GM23338 (cell line): ENCODE measurements at regions not wholly inside any gene's neighbourhood (a gene's known extent, or its start where the extent isn't known, plus 50 kb on each side); places are given as distances from the start of the nearest gene placed in this dataset.

ENCODE experiments used
- ATAC-seq: fragments of 200-7000 bp; cut with Tn5 transposase; 3 replicates; pipeline ENCODE4 v1.9.1; 2020
- DNase-seq: peaks from one replicate; pipeline ENCODE4 v3.0.0-alpha.2; 2015; ENCODE audit warnings: low spot score
- H2AFZ ChIP-seq: fragments of 200-600 bp; sonication (generic); 2 replicates; pipeline ENCODE4 v1.8.0; 2016; ENCODE audit warnings: antibody characterized with exemption, mild to moderate bottlenecking, moderate library complexity
- H3F3A ChIP-seq: fragments of 200-600 bp; sonication (generic); replicated peaks from 2 replicates; pipeline ENCODE4 v1.8.0; 2017; ENCODE audit warnings: antibody characterized with exemption, mixed run types, low read depth
- H3K27ac ChIP-seq: fragments of 200-600 bp; sonication (generic); 2 replicates; pipeline ENCODE4 v1.6.1; 2016; ENCODE audit warnings: low read depth
- H3K27me3 ChIP-seq: fragments of 200-600 bp; sonication (generic); 2 replicates; pipeline ENCODE4 v1.8.0; 2016; ENCODE audit warnings: mild to moderate bottlenecking, mixed run types, moderate library complexity; ENCODE audit not compliant: insufficient read depth
- H3K36me3 ChIP-seq: fragments of 200-600 bp; sonication (generic); 2 replicates; pipeline ENCODE4 v1.8.0; 2016; ENCODE audit warnings: mild to moderate bottlenecking; ENCODE audit not compliant: insufficient read depth
- H3K4me1 ChIP-seq: fragments of 200-600 bp; sonication (generic); 2 replicates; pipeline ENCODE4 v1.8.0; 2016; ENCODE audit warnings: mild to moderate bottlenecking, moderate library complexity; ENCODE audit not compliant: insufficient read depth
- H3K4me2 ChIP-seq: fragments of 200-600 bp; sonication (generic); 2 replicates; pipeline ENCODE4 v1.7.1; 2017; ENCODE audit warnings: mixed run types
- H3K4me3 ChIP-seq: fragments of 200-600 bp; sonication (generic); 2 replicates; pipeline ENCODE4 v1.6.1; 2016; ENCODE audit warnings: mixed run types
- H3K79me2 ChIP-seq: fragments of 200-600 bp; sonication (generic); replicated peaks from 2 replicates; pipeline ENCODE4 v1.8.0; 2017; ENCODE audit warnings: mild to moderate bottlenecking; ENCODE audit not compliant: insufficient read depth
- H3K9me2 ChIP-seq: fragments of 200-600 bp; sonication (generic); 2 replicates; pipeline ENCODE4 v1.8.0; 2017; ENCODE audit not compliant: insufficient read depth
- H4K20me1 ChIP-seq: fragments of 200-600 bp; sonication (generic); replicated peaks from 2 replicates; pipeline ENCODE4 v1.8.0; 2017; ENCODE audit warnings: mild to moderate bottlenecking; ENCODE audit not compliant: insufficient read depth
- H3K27ac Mint-ChIP-seq: 2 replicates; pipeline ENCODE4 v1.8.0; 2020; ENCODE audit warnings: inconsistent platforms, mild to moderate bottlenecking, moderate library complexity, mixed read lengths
- H3K27me3 Mint-ChIP-seq: 3 replicates; pipeline ENCODE4 v1.8.0; 2022; ENCODE audit warnings: low read depth, mild to moderate bottlenecking, moderate library complexity, mixed read lengths, inconsistent platforms; ENCODE audit not compliant: insufficient read depth, poor library complexity
- H3K36me3 Mint-ChIP-seq: 3 replicates; pipeline ENCODE4 v1.8.0; 2021; ENCODE audit warnings: low read depth, mild to moderate bottlenecking, inconsistent platforms, moderate library complexity, mixed read lengths
- H3K4me1 Mint-ChIP-seq: 3 replicates; pipeline ENCODE4 v1.8.0; 2020; ENCODE audit warnings: mild to moderate bottlenecking, inconsistent platforms, mixed read lengths
- H3K4me3 Mint-ChIP-seq: 3 replicates; pipeline ENCODE4 v1.8.0; 2021; ENCODE audit warnings: moderate library complexity, mild to moderate bottlenecking, inconsistent platforms, mixed read lengths
- H3K9me3 Mint-ChIP-seq: 3 replicates; pipeline ENCODE4 v1.8.0; 2020; ENCODE audit warnings: moderate library complexity, mild to moderate bottlenecking, inconsistent platforms, mixed read lengths
- CREB1 ChIP-seq: fragments of 250-450 bp; sonication (Bioruptor Pico); IDR thresholded peaks from 2 replicates; pipeline ENCODE4 v1.5.0; 2020; ENCODE audit warnings: low read depth, mild to moderate bottlenecking, moderate library complexity
- EZH2 ChIP-seq: fragments of 200-600 bp; sonication (generic); IDR thresholded peaks from one replicate; pipeline ENCODE4 v1.8.0; 2017; ENCODE audit warnings: antibody characterized with exemption, mild to moderate bottlenecking, low read depth; ENCODE audit not compliant: unreplicated experiment
- EZH2phosphoT487 ChIP-seq: fragments of 200-600 bp; sonication (generic); IDR thresholded peaks from one replicate; pipeline ENCODE4 v1.8.1; 2018; ENCODE audit warnings: antibody characterized with exemption; ENCODE audit not compliant: unreplicated experiment
- JUNB ChIP-seq: IDR thresholded peaks from one replicate; pipeline ENCODE4 v1.6.1; 2016; ENCODE audit warnings: antibody characterized with exemption; ENCODE audit not compliant: unreplicated experiment
- NANOG ChIP-seq: IDR thresholded peaks from 2 replicates; pipeline ENCODE4 v1.6.1; 2016; ENCODE audit warnings: antibody characterized with exemption, borderline replicate concordance
- POLR2AphosphoS5 ChIP-seq: IDR thresholded peaks from 2 replicates; pipeline ENCODE4 v1.6.1; 2016; ENCODE audit warnings: antibody characterized with exemption, low read depth
- REST ChIP-seq: IDR thresholded peaks from one replicate; pipeline ENCODE4 v1.6.1; 2018; ENCODE audit warnings: antibody characterized with exemption; ENCODE audit not compliant: unreplicated experiment
- STAT1 ChIP-seq: IDR thresholded peaks from one replicate; pipeline ENCODE4 v1.6.1; 2016; ENCODE audit warnings: antibody characterized with exemption; ENCODE audit not compliant: unreplicated experiment
- ZNF114 ChIP-seq: fragments of 250-450 bp; sonication (Bioruptor Pico); IDR thresholded peaks from 2 replicates; pipeline ENCODE4 v1.5.0; 2020; ENCODE audit warnings: mild to moderate bottlenecking, moderate library complexity
- ZNF331 ChIP-seq: fragments of 250-450 bp; sonication (Bioruptor Pico); IDR thresholded peaks from 2 replicates; pipeline ENCODE4 v1.5.0; 2020; ENCODE audit warnings: low read depth, mild to moderate bottlenecking, moderate library complexity
- TF ChIP-seq, protein P1 (sequence below), 2 experiments: fragments of 200-600 bp in 1 of 2; sonication (generic) in 1 of 2; conservative IDR thresholded peaks; 2 replicates each; pipeline versions ENCODE4 v1.5.1 to v1.6.1; 2016 to 2017; ENCODE audit warnings: antibody characterized with exemption in 2 of 2, low read depth in 2 of 2, mild to moderate bottlenecking in 2 of 2, moderate library complexity in 1 of 2
- TF ChIP-seq, protein P2 (sequence below): IDR thresholded peaks from 2 replicates; pipeline ENCODE4 v1.6.1; 2016; ENCODE audit warnings: antibody characterized with exemption
- TF ChIP-seq, protein P3 (sequence below): fragments of 250-450 bp; sonication (Bioruptor Pico); IDR thresholded peaks from 2 replicates; pipeline ENCODE4 v1.5.0; 2020; ENCODE audit warnings: mild to moderate bottlenecking, moderate library complexity

GRCh38 chr18:71374294-71375000 lies 1085.6 kb downstream of the SOCS6 start:
- no peak for ATAC-seq
- Histone ChIP-seq H3K4me1 (no peaks in the 10 kb centered on the region), H3K27ac (no peak overlapping the region), H4K20me1 (no peaks in the 10 kb centered on the region), H3K36me3 (peaks cover 4% of the 10 kb centered on the region; the same call in 1 of the 2 replicates), H3F3A (no peaks in the 10 kb centered on the region), H3K27me3 (no peaks in the 10 kb centered on the region), H3K79me2 (no peaks in the 10 kb centered on the region), H2AFZ (no peak overlapping the region), H3K9me2 (no peaks in the 10 kb centered on the region), H3K4me2 (no peak overlapping the region), H3K4me3 (no peak overlapping the region)
- peaks cover 28% of the 10 kb centered on the region for H3K36me3 Mint-ChIP-seq
- TF ChIP-seq EZH2phosphoT487 (no peak), POLR2AphosphoS5 (no peak), CREB1 (CRISPR knock-in tag) (no peak), REST (no peak), JUNB (no peak), STAT1 (no peak), ZNF331 (CRISPR knock-in tag) (no peak), EZH2 (no peak), ZNF114 (CRISPR knock-in tag) (no peak), NANOG (no peak)
- TF ChIP-seq, protein P1, sequence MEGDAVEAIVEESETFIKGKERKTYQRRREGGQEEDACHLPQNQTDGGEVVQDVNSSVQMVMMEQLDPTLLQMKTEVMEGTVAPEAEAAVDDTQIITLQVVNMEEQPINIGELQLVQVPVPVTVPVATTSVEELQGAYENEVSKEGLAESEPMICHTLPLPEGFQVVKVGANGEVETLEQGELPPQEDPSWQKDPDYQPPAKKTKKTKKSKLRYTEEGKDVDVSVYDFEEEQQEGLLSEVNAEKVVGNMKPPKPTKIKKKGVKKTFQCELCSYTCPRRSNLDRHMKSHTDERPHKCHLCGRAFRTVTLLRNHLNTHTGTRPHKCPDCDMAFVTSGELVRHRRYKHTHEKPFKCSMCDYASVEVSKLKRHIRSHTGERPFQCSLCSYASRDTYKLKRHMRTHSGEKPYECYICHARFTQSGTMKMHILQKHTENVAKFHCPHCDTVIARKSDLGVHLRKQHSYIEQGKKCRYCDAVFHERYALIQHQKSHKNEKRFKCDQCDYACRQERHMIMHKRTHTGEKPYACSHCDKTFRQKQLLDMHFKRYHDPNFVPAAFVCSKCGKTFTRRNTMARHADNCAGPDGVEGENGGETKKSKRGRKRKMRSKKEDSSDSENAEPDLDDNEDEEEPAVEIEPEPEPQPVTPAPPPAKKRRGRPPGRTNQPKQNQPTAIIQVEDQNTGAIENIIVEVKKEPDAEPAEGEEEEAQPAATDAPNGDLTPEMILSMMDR (conservative IDR thresholded peaks at IDR 0.05; ENCODE audit: low read depth in 2 of 2), result no peak
- TF ChIP-seq, protein P2, sequence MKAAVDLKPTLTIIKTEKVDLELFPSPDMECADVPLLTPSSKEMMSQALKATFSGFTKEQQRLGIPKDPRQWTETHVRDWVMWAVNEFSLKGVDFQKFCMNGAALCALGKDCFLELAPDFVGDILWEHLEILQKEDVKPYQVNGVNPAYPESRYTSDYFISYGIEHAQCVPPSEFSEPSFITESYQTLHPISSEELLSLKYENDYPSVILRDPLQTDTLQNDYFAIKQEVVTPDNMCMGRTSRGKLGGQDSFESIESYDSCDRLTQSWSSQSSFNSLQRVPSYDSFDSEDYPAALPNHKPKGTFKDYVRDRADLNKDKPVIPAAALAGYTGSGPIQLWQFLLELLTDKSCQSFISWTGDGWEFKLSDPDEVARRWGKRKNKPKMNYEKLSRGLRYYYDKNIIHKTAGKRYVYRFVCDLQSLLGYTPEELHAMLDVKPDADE, result no peak
- TF ChIP-seq, protein P3, sequence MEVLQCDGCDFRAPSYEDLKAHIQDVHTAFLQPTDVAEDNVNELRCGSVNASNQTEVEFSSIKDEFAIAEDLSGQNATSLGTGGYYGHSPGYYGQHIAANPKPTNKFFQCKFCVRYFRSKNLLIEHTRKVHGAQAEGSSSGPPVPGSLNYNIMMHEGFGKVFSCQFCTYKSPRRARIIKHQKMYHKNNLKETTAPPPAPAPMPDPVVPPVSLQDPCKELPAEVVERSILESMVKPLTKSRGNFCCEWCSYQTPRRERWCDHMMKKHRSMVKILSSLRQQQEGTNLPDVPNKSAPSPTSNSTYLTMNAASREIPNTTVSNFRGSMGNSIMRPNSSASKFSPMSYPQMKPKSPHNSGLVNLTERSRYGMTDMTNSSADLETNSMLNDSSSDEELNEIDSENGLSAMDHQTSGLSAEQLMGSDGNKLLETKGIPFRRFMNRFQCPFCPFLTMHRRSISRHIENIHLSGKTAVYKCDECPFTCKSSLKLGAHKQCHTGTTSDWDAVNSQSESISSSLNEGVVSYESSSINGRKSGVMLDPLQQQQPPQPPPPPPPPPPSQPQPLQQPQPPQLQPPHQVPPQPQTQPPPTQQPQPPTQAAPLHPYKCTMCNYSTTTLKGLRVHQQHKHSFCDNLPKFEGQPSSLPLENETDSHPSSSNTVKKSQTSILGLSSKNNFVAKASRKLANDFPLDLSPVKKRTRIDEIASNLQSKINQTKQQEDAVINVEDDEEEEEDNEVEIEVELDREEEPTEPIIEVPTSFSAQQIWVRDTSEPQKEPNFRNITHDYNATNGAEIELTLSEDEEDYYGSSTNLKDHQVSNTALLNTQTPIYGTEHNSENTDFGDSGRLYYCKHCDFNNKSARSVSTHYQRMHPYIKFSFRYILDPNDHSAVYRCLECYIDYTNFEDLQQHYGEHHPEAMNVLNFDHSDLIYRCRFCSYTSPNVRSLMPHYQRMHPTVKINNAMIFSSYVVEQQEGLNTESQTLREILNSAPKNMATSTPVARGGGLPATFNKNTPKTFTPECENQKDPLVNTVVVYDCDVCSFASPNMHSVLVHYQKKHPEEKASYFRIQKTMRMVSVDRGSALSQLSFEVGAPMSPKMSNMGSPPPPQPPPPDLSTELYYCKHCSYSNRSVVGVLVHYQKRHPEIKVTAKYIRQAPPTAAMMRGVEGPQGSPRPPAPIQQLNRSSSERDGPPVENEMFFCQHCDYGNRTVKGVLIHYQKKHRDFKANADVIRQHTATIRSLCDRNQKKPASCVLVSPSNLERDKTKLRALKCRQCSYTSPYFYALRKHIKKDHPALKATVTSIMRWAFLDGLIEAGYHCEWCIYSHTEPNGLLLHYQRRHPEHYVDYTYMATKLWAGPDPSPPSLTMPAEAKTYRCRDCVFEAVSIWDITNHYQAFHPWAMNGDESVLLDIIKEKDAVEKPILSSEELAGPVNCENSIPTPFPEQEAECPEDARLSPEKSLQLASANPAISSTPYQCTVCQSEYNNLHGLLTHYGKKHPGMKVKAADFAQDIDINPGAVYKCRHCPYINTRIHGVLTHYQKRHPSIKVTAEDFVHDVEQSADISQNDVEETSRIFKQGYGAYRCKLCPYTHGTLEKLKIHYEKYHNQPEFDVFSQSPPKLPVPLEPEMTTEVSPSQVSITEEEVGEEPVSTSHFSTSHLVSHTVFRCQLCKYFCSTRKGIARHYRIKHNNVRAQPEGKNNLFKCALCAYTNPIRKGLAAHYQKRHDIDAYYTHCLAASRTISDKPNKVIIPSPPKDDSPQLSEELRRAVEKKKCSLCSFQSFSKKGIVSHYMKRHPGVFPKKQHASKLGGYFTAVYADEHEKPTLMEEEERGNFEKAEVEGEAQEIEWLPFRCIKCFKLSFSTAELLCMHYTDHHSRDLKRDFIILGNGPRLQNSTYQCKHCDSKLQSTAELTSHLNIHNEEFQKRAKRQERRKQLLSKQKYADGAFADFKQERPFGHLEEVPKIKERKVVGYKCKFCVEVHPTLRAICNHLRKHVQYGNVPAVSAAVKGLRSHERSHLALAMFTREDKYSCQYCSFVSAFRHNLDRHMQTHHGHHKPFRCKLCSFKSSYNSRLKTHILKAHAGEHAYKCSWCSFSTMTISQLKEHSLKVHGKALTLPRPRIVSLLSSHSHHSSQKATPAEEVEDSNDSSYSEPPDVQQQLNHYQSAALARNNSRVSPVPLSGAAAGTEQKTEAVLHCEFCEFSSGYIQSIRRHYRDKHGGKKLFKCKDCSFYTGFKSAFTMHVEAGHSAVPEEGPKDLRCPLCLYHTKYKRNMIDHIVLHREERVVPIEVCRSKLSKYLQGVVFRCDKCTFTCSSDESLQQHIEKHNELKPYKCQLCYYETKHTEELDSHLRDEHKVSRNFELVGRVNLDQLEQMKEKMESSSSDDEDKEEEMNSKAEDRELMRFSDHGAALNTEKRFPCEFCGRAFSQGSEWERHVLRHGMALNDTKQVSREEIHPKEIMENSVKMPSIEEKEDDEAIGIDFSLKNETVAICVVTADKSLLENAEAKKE (CRISPR knock-in tag), result no peak
- H3K4me3 Mint-ChIP-seq, result no peak overlapping the region
- H3K9me3 Mint-ChIP-seq, result peaks cover 91% of the 10 kb centered on the region
- H3K27ac Mint-ChIP-seq, result no peak overlapping the region
- peaks cover 4% of the 10 kb centered on the region for H3K27me3 Mint-ChIP-seq
- H3K4me1 Mint-ChIP-seq, result no peaks in the 10 kb centered on the region
- DNase-seq, result no peak
